ENCODE measurements at regions not wholly inside any gene's neighbourhood (a gene's known extent, or its start where the extent isn't known, plus 50 kb on each side); places are given as distances from the start of the nearest gene placed in this dataset.

GRCh38 chr1:164926107-164926506 is 367.1 kb downstream of the PBX1 start:
- 0% methylated on average over 2 of the region's 2 CpGs for WGBS (ENCODE audit: low lambda C conversion rate)
- H4K20me1 ChIP-seq (ENCODE audit: insufficient read depth, low read length) = no peaks in the 10 kb centered on the region
- in situ Hi-C loops (cut with HindIII; ENCODE audit: extremely low pct_ligation_motif_present, low pct_unique_long_range_greater_than_20kb) = no loop called here
- no peak overlapping the region for H3K4me3 ChIP-seq (replicated peaks in 1 of 3; ENCODE audit: insufficient read depth in 1 of 3, low read depth in 2 of 3, low read length in 3 of 3)
- BruUV-seq (replicated peaks) = no TSS peak
- H3K4me2 ChIP-seq (ENCODE audit: low read depth, low read length) = no peak overlapping the region
- no peak for TF ChIP-seq ZNF883 (CRISPR knock-in tag; IDR thresholded peaks at IDR 0.05; ENCODE audit: not compliant biosample characterization)
- TF ChIP-seq CREB1 (IDR thresholded peaks at IDR 0.05) = no peak
- no peak for TF ChIP-seq CREB1 (CRISPR knock-in tag; IDR thresholded peaks at IDR 0.05)
- TF ChIP-seq ZNF572 (CRISPR knock-in tag; IDR thresholded peaks at IDR 0.05) = no peak
- no peak for DNase-seq (ENCODE audit: low spot score)
- no peaks in the 10 kb centered on the region for H3K79me2 ChIP-seq (ENCODE audit: insufficient read depth, low read length)
- no peaks in the 10 kb centered on the region for H3K9me3 ChIP-seq (ENCODE audit: low read length)
- H3K9ac ChIP-seq (ENCODE audit: insufficient read depth, low read depth, low read length) = no peak overlapping the region
- ChIA-PET POLR2A (no interaction called here), CTCF (ENCODE audit: low intra/inter-chr PET ratio, low total read pairs) (no interaction called here)
- no peak for ATAC-seq
- no peak overlapping the region for H3K27ac ChIP-seq (ENCODE audit: extremely low read length, insufficient read depth, low read length)
- H3K27me3 ChIP-seq (ENCODE audit: control insufficient read depth in 1 of 2, insufficient read depth in 2 of 2, low read length in 2 of 2) = no peaks in the 10 kb centered on the region
- no peak for FAIRE-seq
- no peaks in the 10 kb centered on the region for H3K36me3 ChIP-seq (replicated peaks in 1 of 2; ENCODE audit: control insufficient read depth in 1 of 2, insufficient read depth in 2 of 2, low read length in 2 of 2)
- intact Hi-C loops (cut with micrococcal nuclease; ENCODE audit: unreplicated experiment) = no loop called here
- no peak overlapping the region for H2AFZ ChIP-seq (ENCODE audit: low read length)
- H3K4me1 ChIP-seq (ENCODE audit: insufficient read depth, low read length) = no peaks in the 10 kb centered on the region

GRCh38 chr1:164922585-164922984 is 363.6 kb downstream of the PBX1 start:
- ATAC-seq (no peak), DNase-seq (ENCODE audit: low spot score) (no peak), FAIRE-seq (no peak)
- Histone ChIP-seq H3K4me2 (ENCODE audit: low read depth, low read length) (no peak overlapping the region), H3K36me3 (replicated peaks in 1 of 2; ENCODE audit: control insufficient read depth in 1 of 2, insufficient read depth in 2 of 2, low read length in 2 of 2) (no peaks in the 10 kb centered on the region), H3K27ac (ENCODE audit: extremely low read length, insufficient read depth, low read length) (no peak overlapping the region), H3K4me3 (replicated peaks in 1 of 3; ENCODE audit: insufficient read depth in 1 of 3, low read depth in 2 of 3, low read length in 3 of 3) (no peak overlapping the region), H3K9ac (ENCODE audit: insufficient read depth, low read depth, low read length) (no peak overlapping the region), H2AFZ (ENCODE audit: low read length) (no peak overlapping the region), H4K20me1 (ENCODE audit: insufficient read depth, low read length) (no peaks in the 10 kb centered on the region), H3K27me3 (ENCODE audit: control insufficient read depth in 1 of 2, insufficient read depth in 2 of 2, low read length in 2 of 2) (0 out of 5 replicates have a peak, but pooled peaks cover 0 to 2% of the 10 kb centered on the region in 2 experiments), H3K79me2 (ENCODE audit: insufficient read depth, low read length) (no peaks in the 10 kb centered on the region), H3K9me3 (ENCODE audit: low read length) (no peaks in the 10 kb centered on the region), H3K4me1 (ENCODE audit: insufficient read depth, low read length) (no peaks in the 10 kb centered on the region)
- intact Hi-C loops (cut with micrococcal nuclease; ENCODE audit: unreplicated experiment) = no loop called here
- in situ Hi-C loops (cut with HindIII; ENCODE audit: extremely low pct_ligation_motif_present, low pct_unique_long_range_greater_than_20kb) = no loop called here
- no TSS peak for BruUV-seq (replicated peaks)
- ChIA-PET POLR2A (no interaction called here), CTCF (ENCODE audit: low intra/inter-chr PET ratio, low total read pairs) (no interaction called here)
- TF ChIP-seq ZNF512 (CRISPR knock-in tag; IDR thresholded peaks at IDR 0.05) (no peak), STAT6 (CRISPR knock-in tag; IDR thresholded peaks at IDR 0.05; ENCODE audit: borderline replicate concordance) (no peak), TRIM22 (IDR thresholded peaks at IDR 0.05) (no peak), SP1 (IDR thresholded peaks at IDR 0.05) (no peak), SP1 (CRISPR knock-in tag; IDR thresholded peaks at IDR 0.05) (no peak), PHF5A (CRISPR knock-in tag; IDR thresholded peaks at IDR 0.05; ENCODE audit: low read depth, unreplicated experiment) (no peak), XBP1 (CRISPR knock-in tag; IDR thresholded peaks at IDR 0.05) (no peak), EEA1 (CRISPR knock-in tag; IDR thresholded peaks at IDR 0.05; ENCODE audit: borderline replicate concordance) (no peak), GLI4 (CRISPR knock-in tag; IDR thresholded peaks at IDR 0.05; ENCODE audit: borderline replicate concordance) (no peak), ZNF737 (CRISPR knock-in tag; IDR thresholded peaks at IDR 0.05; ENCODE audit: borderline replicate concordance) (no peak), MTA3 (CRISPR knock-in tag; IDR thresholded peaks at IDR 0.05) (no peak), RAD51 (IDR thresholded peaks at IDR 0.05; ENCODE audit: borderline replicate concordance) (no peak), MTF1 (CRISPR knock-in tag; IDR thresholded peaks at IDR 0.05) (no peak)
